SKM-1 (cell line): ENCODE measurements at regions not wholly inside any gene's neighbourhood (a gene's known extent, or its start where the extent isn't known, plus 50 kb on each side); places are given as distances from the start of the nearest gene placed in this dataset.
"Not testable (repeated sequence)": the region's sequence is repeated elsewhere in the genome, so short reads cannot be mapped to it uniquely, and the experiment has no call there.

Experiments
- DNase-seq: peaks from one replicate; lab custom pipeline; 2025; ENCODE audit not compliant: unreplicated experiment; lab: John Stamatoyannopoulos, UW

GRCh38 chr13:83150616-83151307, 731.5 kb downstream of the SLITRK1 start:
- no peak for DNase-seq

- no peak for DNase-seq
Observed at GRCh38 chr13:83136660-83137059, 745.6 kb downstream of the SLITRK1 start.

DNA sequence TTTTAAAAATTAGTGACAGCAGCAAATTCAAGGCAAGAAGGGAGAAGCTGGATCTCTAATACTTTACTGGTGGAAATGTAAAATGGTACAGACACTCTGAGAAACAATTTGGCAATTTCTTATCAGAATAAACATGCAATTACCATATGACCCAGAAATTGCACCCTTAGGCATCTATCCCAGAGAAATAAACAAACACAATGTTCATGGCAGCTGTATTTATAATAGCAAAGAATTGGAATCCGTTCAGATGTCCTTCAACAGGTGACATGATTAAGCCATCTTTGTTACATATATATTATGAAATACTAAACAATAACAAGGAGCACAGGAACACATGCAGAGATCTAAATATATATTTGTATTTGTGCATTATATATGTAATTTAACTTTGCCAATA, 756.5 kb downstream of the SLITRK1 start:
- DNase-seq = no peak

DNA sequence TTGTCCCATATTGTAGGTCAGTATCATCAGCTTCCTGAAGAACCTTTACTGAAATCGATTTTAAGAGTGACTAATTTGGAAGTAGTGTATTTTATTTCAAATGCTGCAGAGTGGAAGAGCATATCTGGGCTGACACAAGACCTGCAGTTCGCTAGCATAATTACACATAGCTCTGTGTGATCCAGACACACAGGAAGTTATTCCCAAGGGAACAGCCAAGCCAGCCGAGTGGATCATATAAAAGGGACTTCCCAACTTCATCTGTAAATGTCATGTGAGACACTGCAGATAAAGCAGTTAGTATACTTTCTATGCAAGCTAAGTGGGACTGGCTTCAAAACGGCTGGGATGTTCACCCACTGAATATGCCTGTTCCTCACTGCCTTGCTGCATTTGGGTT, 760.4 kb downstream of the SLITRK1 start:
- DNase-seq = no peak

DNA sequence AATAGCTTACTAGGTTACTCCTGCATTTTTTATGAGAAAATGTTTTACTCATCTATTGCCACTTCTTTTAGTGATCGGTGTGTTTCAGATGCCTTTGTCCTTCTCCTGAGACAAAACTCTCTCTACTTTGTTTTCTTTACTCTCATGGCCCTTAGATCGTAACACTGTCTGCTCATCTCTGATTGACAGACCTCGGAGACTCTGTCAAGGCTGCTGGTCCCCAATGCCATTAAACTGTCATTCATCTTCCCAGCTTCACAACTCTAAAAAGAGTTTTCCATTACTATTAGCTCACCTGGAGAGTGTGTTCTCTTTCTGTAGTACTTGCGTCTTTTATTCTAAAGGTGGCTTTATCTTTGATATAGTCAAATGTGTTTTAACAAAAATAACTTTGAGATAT, 765.2 kb downstream of the SLITRK1 start:
- DNase-seq = no peak

- DNase-seq = not testable (repeated sequence)
Observed at GRCh38 chr13:83101574-83102247, 780.6 kb downstream of the SLITRK1 start.

GRCh38 chr13:83100237-83100636, 782.0 kb downstream of the SLITRK1 start:
- no peak for DNase-seq

DNA sequence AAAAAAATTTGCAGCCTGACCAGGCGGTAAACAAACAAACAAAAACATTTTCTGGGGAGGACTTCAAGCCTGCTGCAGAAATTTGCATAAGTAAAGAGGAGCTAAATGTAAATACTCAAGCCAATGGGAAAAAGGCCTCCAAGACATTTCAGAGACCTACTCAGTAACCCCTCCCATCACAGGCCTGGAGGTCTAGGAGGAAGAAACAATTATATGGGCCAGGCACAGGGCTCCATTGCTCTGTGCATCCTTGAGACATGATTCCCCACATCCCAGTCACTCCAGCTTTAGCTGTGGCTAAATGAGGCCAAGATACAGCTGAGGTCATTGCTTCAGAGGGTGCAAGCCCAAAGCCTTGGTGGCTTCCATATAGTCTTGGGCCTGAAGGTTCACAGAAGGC, 793.4 kb downstream of the SLITRK1 start:
- no peak for DNase-seq

DNA sequence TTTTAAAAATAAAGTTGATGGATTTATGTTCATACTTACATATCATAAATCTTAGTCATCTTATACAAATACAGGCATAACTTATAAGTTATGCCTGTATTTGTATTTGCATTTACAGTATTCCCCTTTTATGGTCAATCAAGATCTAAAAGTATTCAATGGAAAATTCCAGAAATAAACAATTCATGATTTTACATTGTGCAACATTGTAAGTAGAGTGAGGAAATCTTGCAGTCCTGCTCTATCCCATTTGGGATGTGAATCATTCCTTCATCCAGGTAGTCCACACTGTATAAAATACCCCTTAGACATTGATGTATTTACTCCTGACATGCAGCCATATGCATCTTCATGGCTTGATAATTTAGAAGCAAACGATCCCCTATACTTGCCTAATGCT, 795.3 kb downstream of the SLITRK1 start:
- no peak for DNase-seq

GRCh38 chr13:83086088-83086487, 796.2 kb downstream of the SLITRK1 start:
- no peak for DNase-seq

DNA sequence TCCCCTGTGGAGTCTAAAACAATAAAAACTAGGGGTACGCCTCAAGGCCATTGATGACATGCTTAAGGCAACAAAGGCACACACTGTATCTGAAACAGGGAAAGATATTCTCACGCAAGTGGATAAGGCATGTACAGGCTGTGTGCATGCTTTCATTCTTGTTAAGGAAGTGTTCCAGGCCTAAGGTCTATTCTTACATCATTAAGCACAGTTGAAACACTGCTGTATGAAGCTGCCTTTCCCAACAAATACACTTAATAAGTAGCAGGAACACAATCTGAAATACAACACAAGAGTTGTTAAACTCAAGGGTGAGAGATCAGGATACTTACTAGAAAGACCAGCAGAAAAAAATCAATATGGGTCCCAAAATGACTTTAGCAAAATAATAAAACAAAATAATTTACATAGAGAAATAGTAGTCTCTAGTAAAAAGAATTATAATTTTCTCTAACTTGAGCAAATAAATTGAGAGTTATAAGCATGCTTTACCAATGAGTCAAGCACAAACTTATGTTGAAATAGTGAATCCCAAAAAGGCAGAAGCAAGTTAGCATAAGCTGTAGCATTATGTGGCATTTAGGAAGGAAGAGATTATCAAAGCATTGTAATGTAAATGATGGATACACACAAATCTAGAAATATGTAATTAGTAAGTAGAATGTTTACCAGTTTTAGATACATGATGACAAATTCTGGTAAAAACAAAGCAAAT, 796.9 kb downstream of the SLITRK1 start:
- no peak for DNase-seq

- DNase-seq = no peak
Observed at GRCh38 chr13:83077499-83077898, 804.8 kb downstream of the SLITRK1 start.

GRCh38 chr13:83073930-83074329, 808.3 kb downstream of the SLITRK1 start:
- not testable (repeated sequence) for DNase-seq

- no peak for DNase-seq
Observed at GRCh38 chr13:83065108-83065507, 817.2 kb downstream of the SLITRK1 start.

DNA sequence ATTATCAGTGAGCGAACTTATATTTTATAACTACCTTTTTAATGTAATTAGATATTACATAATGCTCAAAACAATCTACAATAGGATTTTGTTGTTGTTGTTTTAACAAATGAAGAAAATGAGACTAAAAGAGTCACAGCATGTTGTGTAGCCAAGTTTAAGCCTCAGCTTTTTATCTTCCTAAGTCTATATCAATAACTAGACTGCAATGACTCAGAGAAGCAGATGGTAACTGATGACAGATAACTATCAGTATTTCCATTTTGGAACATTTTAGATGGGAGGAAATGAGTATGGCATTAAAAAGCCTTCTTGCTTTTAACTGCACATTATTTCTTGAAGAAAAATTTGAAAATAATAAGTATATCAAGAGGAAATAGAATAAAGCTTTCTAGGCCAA, 825.2 kb downstream of the SLITRK1 start:
- no peak for DNase-seq

DNA sequence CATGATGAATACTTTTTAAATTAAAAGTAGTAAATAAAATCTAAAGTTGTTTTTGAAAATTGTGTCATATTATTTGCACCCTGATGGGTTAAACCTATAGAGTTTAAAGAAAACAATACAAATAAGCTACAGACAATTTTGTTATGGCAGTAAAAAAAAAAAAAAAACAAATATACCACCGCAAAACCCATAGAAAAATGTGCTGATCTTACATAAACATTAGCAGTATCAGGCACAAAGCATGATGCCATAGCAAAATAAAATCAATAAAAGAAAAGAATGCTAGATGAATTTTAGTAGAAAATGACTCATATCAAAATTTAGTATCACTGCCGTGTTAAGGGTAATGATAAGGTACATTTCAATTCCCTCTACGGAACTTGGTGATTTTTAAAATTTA, 826.0 kb downstream of the SLITRK1 start:
- no peak for DNase-seq

GRCh38 chr13:83048419-83048818, 833.9 kb downstream of the SLITRK1 start:
- no peak for DNase-seq

DNA sequence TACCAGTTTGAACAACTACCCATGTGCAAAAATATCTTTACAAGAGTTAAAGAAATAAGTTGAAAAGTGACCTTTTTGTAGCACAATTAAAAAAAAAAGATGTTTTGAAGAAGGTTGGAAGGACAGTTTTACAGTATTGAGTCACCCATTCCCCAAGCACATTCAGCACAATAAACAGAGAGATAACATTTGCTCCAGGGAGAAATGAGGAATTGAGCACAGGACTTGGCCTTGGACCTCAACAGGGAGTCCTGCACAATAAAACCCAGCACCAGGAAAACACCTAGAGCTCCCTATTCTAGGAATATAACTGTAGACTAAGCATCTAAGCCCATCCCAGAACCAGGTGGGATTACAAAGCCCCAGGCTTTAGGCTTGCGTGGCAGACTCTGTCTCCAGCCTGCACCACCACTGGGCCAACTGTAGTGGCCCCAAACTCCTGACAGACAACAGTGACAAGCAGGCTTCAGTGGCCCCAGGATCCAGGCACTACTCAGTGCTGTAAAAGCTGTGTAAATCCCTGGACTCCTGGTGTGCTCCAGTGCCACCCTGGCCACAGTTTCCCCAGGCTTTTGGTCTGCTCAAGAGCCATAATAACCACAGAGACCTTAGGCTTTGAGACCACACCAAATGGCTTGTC, 857.2 kb downstream of the SLITRK1 start:
- no peak for DNase-seq

DNA sequence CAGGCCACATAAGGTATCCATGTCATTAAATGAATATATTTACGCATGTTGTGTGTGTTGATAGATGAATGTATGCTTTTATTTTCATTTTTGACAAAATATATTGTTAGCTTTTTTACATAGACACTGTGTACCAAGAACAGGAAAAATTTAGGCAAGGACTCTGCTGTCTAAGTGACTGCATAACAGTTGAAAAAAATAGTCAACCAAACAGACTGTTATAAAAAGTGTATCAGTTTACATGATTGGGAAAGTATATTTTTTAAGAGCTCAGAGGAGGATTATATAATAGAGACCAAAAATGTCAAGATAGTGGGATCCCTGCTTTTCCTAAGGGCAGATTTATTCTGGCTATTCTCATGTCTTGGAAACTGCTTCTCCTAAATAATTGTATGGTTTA, 858.0 kb downstream of the SLITRK1 start:
- DNase-seq = no peak

DNA sequence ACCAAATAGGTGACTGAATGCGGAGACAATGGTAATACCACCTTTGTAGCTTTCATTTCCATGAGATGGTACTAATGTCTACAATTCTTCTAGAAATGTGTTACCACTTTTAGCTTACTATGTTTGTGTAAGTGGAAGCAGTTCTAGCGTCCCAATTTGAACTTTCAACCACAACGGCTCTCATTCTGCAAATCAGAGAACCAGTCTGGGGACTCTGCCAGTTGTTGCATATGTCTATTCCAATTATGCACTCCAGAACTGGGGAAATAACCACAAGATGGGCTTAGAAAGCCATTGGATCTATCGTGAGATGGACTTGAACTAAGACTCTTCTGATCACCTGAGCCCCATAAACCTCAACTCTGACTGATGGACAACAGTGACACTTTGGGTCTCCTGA, 862.3 kb downstream of the SLITRK1 start:
- DNase-seq = no peak

DNA sequence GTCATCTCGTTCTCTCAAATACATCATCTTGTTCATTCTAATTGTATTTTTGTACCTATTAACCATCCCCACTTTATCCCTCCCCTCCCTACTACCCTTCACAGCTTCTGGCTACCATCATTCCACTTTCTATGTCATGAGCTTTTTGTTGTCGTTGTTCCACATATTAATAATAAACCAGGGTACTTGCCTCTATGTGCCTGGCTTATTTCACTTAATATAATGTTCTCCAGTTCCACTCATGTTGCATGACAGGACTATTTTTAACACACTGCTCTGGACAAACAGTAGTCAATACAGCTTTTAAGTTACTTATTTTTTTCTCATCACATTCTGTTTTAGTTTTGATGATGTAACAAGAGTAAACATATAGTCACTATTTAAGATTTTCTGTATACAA, 872.3 kb downstream of the SLITRK1 start:
- DNase-seq = no peak
